Activated naive CD8-positive, alpha-beta T cell treated with anti-CD3 and anti-CD28 coated beads, Interleukin-2, amount 10 ng/mL, durations not matched to agents 7 days and 5 days (primary cell): ENCODE measurements at regions not wholly inside any gene's neighbourhood (a gene's known extent, or its start where the extent isn't known, plus 50 kb on each side); places are given as distances from the start of the nearest gene placed in this dataset.
"Not testable (repeated sequence)": the region's sequence is repeated elsewhere in the genome, so short reads cannot be mapped to it uniquely, and the experiment has no call there.

Experiments
- ATAC-seq: fragments of 150-1000 bp; cut with Tn5 transposase; one replicate; pipeline ENCODE4 v1.10.0; 2021; ENCODE audit warnings: low read depth, moderate library complexity
- POLR2A ChIA-PET: fragments of 350-600 bp; sonication (Branson Sonifier 250); formaldehyde crosslinking; loops from one replicate; lab custom pipeline; 2021; ENCODE audit warnings: antibody characterized with exemption; lab: Charles Lee
- DNase-seq: peaks from one replicate; pipeline ENCODE4 v3.0.0; 2021
- H3K27ac Mint-ChIP-seq: one replicate; pipeline ENCODE4 v1.8.0; 2022; ENCODE audit warnings: mild to moderate bottlenecking, mixed read lengths
- H3K27me3 Mint-ChIP-seq: one replicate; pipeline ENCODE4 v1.8.0; 2022; ENCODE audit warnings: mild to moderate bottlenecking, moderate library complexity, mixed read lengths
- H3K36me3 Mint-ChIP-seq: one replicate; pipeline ENCODE4 v1.8.0; 2021; ENCODE audit warnings: mild to moderate bottlenecking, mixed read lengths
- H3K4me1 Mint-ChIP-seq: one replicate; pipeline ENCODE4 v1.8.0; 2021; ENCODE audit warnings: mixed read lengths
- H3K4me3 Mint-ChIP-seq: one replicate; pipeline ENCODE4 v1.8.0; 2022; ENCODE audit warnings: mild to moderate bottlenecking, moderate library complexity, mixed read lengths
- H3K9me3 Mint-ChIP-seq: one replicate; pipeline ENCODE4 v1.8.0; 2021; ENCODE audit warnings: mixed read lengths

DNA sequence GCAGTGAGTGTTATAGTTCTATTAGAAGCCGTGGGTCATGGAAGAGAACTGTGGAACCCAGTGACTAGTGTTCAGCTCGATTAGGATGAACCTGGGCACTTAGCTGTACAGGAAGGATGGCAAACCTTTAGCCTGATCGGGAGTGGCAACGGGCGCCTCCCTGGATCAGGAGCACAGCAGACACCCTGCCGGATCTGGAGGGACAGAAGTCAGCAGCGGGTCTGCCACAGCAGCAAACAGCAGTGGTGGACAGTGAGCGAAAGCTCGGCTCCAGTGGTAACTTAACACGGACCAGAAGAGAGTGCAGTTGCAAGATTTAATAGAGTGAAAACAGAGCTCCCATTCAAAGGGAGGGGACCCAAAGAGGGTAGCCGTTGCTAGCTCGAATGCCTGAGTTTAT is 697.6 kb upstream of the SLITRK1 start:
- H3K4me1 Mint-ChIP-seq, ATAC-seq, H3K27ac Mint-ChIP-seq, DNase-seq, H3K27me3 Mint-ChIP-seq, H3K9me3 Mint-ChIP-seq, H3K36me3 Mint-ChIP-seq, POLR2A ChIA-PET, H3K4me3 Mint-ChIP-seq: not testable (repeated sequence)

DNA sequence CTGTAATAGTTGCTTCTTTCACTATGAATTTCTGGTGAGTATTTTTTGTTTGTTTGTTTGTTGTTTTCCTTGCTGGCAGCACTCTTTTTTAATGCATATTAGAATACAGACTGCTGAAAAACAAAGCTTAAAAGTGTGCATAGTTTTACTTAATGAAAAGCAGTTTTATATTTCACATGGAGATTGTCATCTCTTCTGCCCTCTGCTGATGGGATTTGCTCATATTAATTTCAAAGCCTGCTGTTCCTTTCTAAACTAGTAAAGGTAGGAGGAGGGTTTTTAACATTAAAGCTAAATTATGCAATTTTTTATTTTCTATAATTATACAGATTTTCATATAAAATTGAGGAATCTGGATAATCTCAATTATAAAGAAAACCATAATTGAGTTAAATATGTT is 692.6 kb upstream of the SLITRK1 start:
- Mint-ChIP-seq H3K4me1 (no peaks in the 10 kb centered on the region), H3K9me3 (no peaks in the 10 kb centered on the region), H3K36me3 (no peaks in the 10 kb centered on the region), H3K4me3 (no peak overlapping the region), H3K27ac (no peak overlapping the region), H3K27me3 (no peaks in the 10 kb centered on the region)
- POLR2A ChIA-PET, result no interaction called here
- DNase-seq, result no peak
- ATAC-seq, result no peak

DNA sequence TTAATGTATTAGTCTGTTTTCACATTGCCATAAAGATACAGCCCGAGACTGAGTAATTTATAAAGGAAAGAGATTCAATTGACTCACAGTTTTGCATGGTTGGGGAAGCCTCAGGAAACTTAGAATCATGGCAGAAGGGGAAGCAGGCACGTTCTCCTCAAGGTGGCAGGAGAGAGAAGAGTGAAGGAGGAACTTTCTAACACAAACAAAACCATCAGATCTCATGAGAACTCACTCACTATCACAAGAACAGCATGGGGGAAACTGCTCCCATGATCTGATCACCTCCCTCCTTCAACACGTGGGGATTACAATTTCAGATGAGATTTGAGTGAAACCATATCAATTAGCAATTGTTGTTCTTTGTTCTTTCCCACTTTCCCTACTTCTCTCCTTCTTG is 689.0 kb upstream of the SLITRK1 start:
- H3K4me1 Mint-ChIP-seq, result no peaks in the 10 kb centered on the region
- H3K9me3 Mint-ChIP-seq, result no peaks in the 10 kb centered on the region
- H3K4me3 Mint-ChIP-seq, result no peak overlapping the region
- no peaks in the 10 kb centered on the region for H3K36me3 Mint-ChIP-seq
- H3K27ac Mint-ChIP-seq, result no peak overlapping the region
- POLR2A ChIA-PET, result no interaction called here
- ATAC-seq (no peak), DNase-seq (no peak)
- H3K27me3 Mint-ChIP-seq, result no peaks in the 10 kb centered on the region

DNA sequence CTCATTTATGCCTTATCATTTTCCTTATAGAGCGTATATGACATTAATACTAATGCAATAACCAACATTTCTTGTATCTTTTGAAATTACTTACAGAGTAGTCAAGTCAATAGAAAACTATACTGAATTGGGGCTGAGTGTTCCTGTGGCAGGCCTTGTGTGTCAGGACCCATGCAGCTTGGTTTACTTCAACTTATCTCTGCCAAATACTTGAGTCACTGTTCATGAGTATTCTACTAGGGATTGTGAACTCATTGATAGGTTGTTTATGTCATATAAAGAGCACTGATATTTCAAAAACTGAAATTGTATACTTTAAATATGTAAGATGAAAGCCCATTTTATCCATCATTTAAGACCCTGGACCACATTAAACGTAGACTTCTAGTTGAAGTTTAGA is 688.6 kb upstream of the SLITRK1 start:
- no peak overlapping the region for H3K27ac Mint-ChIP-seq
- H3K36me3 Mint-ChIP-seq, result no peaks in the 10 kb centered on the region
- no peak overlapping the region for H3K4me3 Mint-ChIP-seq
- POLR2A ChIA-PET, result no interaction called here
- no peak for ATAC-seq
- H3K9me3 Mint-ChIP-seq, result no peaks in the 10 kb centered on the region
- no peaks in the 10 kb centered on the region for H3K4me1 Mint-ChIP-seq
- no peak for DNase-seq
- H3K27me3 Mint-ChIP-seq, result no peaks in the 10 kb centered on the region

DNA sequence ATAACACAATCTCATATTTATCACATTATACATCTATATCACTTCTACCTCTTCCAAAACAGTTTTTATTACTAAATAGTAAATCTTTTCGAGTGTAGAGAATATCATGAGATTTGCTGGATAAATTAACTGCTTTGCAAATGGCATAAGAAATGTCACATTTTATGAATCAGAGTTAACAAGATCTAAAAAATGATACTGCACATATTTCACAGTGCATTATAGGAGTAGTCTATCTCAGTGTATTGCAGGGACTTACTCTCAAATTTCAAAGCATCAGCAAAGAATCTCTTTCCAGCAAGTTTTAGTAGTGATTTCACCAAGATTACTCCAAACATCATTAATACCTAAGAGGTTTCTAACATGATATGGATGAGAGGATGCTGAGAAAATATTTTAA is 687.1 kb upstream of the SLITRK1 start:
- no peak for ATAC-seq
- H3K36me3 Mint-ChIP-seq, result no peaks in the 10 kb centered on the region
- no peak overlapping the region for H3K27ac Mint-ChIP-seq
- no peak for DNase-seq
- POLR2A ChIA-PET, result no interaction called here
- H3K4me3 Mint-ChIP-seq, result no peak overlapping the region
- H3K9me3 Mint-ChIP-seq, result no peaks in the 10 kb centered on the region
- no peaks in the 10 kb centered on the region for H3K27me3 Mint-ChIP-seq
- H3K4me1 Mint-ChIP-seq, result no peaks in the 10 kb centered on the region

DNA sequence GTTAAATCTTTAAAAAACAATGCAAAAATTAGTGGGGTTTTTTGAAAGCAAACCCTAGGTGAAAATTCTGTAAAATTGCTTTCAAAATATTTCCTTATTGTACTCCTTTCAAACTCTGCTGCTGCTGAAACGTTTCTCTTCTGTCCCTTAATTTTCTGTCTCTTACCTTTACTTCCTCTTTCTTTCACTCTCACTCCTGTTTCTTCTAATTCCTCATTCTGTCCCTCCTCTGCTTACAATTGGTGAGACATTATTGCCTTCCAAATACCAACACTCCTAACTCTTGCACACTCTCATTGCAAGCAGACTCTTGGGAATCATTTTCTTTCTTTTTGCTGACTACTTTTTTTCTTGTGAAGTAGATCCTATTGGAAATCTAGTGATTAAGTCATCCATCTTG is 685.6 kb upstream of the SLITRK1 start:
- DNase-seq, result no peak
- Mint-ChIP-seq H3K4me1 (no peaks in the 10 kb centered on the region), H3K36me3 (no peaks in the 10 kb centered on the region), H3K27me3 (no peaks in the 10 kb centered on the region), H3K9me3 (no peaks in the 10 kb centered on the region), H3K27ac (no peak overlapping the region), H3K4me3 (no peak overlapping the region)
- ATAC-seq, result no peak
- POLR2A ChIA-PET, result no interaction called here

DNA sequence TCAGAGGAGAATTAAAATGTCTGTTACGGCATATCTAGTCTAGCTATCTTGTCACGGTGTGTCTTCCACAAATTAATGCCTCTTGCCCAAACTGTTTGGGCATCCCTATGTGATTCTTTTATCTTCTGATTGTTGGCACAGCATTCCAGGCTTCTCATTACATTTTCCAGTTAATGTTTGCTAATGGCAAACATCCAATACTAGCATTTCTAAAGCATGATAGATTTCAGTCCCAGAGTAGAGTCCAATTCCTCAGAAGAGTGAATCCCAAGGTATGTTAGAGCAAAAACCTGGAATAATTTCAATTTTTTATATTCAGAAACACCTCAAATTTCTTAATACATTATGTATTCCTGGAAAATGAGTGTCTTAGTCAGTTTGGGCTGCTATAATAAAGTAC is 684.5 kb upstream of the SLITRK1 start:
- H3K9me3 Mint-ChIP-seq, result no peaks in the 10 kb centered on the region
- no peak for DNase-seq
- POLR2A ChIA-PET, result no interaction called here
- H3K36me3 Mint-ChIP-seq, result no peaks in the 10 kb centered on the region
- no peaks in the 10 kb centered on the region for H3K27me3 Mint-ChIP-seq
- H3K4me1 Mint-ChIP-seq, result no peaks in the 10 kb centered on the region
- H3K27ac Mint-ChIP-seq, result no peak overlapping the region
- no peak overlapping the region for H3K4me3 Mint-ChIP-seq
- no peak for ATAC-seq

DNA sequence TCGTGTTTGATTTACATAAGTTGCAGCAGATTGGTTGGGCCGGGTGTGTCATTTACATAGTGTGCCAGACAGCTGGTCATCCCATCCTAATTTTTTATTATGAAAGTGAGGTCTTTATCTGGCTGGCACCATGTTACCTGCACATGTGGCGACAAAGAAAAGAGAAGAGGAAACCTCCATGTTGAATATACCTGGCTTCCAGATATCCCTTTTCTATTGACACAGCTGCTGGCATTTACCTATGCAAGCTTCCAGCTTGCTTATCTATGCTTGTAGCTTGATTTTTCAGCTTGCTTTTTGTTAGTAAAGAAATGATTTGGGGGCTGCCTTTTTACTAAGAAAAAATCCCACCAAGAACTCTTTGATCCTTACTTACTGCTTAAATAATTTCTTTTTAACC is 681.3 kb upstream of the SLITRK1 start:
- no peaks in the 10 kb centered on the region for H3K27me3 Mint-ChIP-seq
- no peaks in the 10 kb centered on the region for H3K4me1 Mint-ChIP-seq
- POLR2A ChIA-PET, result no interaction called here
- ATAC-seq, result no peak
- H3K36me3 Mint-ChIP-seq, result no peaks in the 10 kb centered on the region
- no peak for DNase-seq
- H3K27ac Mint-ChIP-seq, result no peak overlapping the region
- no peak overlapping the region for H3K4me3 Mint-ChIP-seq
- H3K9me3 Mint-ChIP-seq, result no peaks in the 10 kb centered on the region

DNA sequence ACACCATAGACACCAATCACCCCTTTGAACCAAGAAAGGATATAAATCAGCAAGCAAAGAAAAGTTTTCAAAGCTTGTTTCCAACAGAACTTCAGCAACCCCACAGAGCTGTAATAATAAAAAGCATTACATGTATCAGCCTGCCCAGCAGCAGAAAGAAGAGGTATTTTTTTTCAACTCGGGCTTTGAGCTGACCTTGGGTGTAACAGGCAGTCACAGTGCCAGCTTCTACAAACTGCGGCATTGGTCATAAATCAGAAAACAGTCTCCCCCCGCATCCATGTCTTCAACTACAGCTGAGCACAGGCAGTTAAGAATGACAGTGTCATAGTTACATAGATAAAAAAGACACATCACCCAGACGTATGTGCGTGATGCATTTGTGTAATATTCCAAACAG is 671.0 kb upstream of the SLITRK1 start:
- ATAC-seq, result no peak
- no peaks in the 10 kb centered on the region for H3K4me1 Mint-ChIP-seq
- POLR2A ChIA-PET, result no interaction called here
- no peak overlapping the region for H3K4me3 Mint-ChIP-seq
- H3K27ac Mint-ChIP-seq, result no peak overlapping the region
- peaks cover 2% of the 10 kb centered on the region for H3K9me3 Mint-ChIP-seq
- H3K27me3 Mint-ChIP-seq, result no peaks in the 10 kb centered on the region
- no peak for DNase-seq
- H3K36me3 Mint-ChIP-seq, result no peaks in the 10 kb centered on the region

DNA sequence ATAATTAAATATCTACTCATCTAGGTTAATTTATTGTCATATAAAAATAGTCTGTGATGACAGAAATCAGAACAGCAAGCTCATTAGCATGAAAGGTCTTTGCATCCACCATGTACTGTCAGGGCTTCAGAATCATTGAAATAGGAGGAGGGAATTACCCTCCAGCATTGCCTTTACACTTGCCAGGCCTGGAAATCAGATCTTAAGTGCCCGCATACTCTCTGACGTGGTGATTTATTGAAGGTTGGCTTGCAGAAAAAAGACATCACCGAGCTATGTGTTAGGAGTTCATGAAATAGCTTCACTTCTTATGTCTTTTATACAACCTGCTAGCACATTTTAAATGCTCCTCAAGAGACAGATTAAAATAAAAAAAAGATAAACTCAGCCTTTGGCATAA is 661.7 kb upstream of the SLITRK1 start:
- Mint-ChIP-seq H3K36me3 (no peaks in the 10 kb centered on the region), H3K27ac (no peak overlapping the region), H3K27me3 (no peaks in the 10 kb centered on the region), H3K4me3 (no peak overlapping the region), H3K9me3 (peaks cover 2% of the 10 kb centered on the region), H3K4me1 (no peaks in the 10 kb centered on the region)
- no peak for DNase-seq
- POLR2A ChIA-PET, result no interaction called here
- ATAC-seq, result no peak

DNA sequence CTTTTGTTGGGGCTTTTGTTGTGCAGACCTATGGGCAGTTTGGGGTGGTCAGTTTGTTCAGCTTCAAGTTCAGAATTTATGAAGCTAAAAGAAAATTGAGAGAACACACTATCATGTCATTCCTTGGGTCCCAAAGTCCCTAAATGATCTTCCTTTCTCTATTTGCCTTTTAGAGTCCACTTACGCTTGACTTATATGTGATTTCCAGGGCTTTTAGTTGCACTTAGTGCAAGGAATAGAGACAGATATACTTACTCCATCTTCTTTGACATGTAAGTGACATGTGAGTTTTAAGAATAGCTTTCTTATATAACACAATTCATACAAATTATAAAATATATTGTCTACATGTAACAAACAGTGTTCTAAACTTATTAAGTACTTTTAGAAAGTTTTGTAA is 660.1 kb upstream of the SLITRK1 start:
- H3K36me3 Mint-ChIP-seq, result no peaks in the 10 kb centered on the region
- H3K27ac Mint-ChIP-seq, result no peak overlapping the region
- H3K4me3 Mint-ChIP-seq, result no peak overlapping the region
- no peak for ATAC-seq
- no peaks in the 10 kb centered on the region for H3K27me3 Mint-ChIP-seq
- H3K4me1 Mint-ChIP-seq, result no peaks in the 10 kb centered on the region
- peaks cover 2% of the 10 kb centered on the region for H3K9me3 Mint-ChIP-seq
- POLR2A ChIA-PET, result no interaction called here
- no peak for DNase-seq

DNA sequence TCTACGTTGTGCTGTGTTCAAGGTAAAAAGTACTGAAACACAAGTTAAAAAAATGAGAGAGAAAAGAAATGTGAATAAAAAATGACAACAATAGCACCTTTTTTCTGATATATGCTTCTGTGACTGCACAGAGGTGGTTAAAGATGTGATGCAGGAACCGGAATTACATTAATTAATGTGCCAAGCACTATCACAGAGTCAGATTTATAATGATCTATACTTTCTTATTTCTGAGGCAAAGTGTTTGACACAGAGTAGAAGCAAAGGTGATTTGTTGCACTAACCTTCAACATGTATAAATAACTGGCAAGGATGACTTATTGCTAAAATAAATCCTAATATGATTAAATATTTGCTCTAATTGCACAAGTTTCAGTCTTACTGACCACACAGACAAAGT is 654.6 kb upstream of the SLITRK1 start:
- Mint-ChIP-seq H3K9me3 (no peaks in the 10 kb centered on the region), H3K4me3 (no peak overlapping the region), H3K36me3 (no peaks in the 10 kb centered on the region), H3K27ac (no peak overlapping the region), H3K27me3 (no peaks in the 10 kb centered on the region), H3K4me1 (no peaks in the 10 kb centered on the region)
- no peak for ATAC-seq
- POLR2A ChIA-PET, result no interaction called here
- DNase-seq, result no peak

DNA sequence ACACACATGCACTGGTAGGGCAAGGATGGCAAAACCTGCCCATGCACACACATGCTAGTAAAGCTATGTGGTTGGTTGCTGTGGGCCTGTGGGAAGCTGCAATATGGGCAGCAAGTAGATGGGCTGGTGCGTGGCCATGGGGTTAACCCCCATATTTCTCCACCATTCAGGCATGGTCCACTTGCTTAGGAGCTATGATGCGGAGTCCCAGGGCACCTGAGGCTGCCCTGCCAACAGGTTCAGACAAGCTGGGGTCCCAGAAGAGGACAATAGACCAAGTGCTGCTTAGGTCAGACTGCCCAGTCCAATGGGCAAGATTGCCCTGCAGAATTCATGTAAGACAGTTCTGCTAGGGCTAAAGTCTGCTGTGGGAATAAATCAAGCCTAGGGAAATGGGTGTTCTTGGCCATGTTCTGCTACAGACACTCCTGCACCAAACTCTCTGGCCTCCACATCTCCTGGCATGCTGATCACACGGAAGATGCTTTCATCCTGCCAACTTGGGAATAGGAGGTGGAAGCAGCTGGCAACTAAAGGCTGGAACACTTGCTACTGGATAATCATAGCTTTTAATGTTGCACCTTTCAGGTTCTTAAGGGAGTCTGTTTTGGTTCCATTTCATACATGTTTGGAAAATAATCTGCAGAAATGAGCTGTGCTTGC is 646.3 kb upstream of the SLITRK1 start:
- POLR2A ChIA-PET, result no interaction called here
- no peaks in the 10 kb centered on the region for H3K9me3 Mint-ChIP-seq
- no peaks in the 10 kb centered on the region for H3K27me3 Mint-ChIP-seq
- no peak for ATAC-seq
- H3K27ac Mint-ChIP-seq, result no peak overlapping the region
- H3K4me3 Mint-ChIP-seq, result no peak overlapping the region
- H3K36me3 Mint-ChIP-seq, result no peaks in the 10 kb centered on the region
- no peak for DNase-seq
- H3K4me1 Mint-ChIP-seq, result no peaks in the 10 kb centered on the region

DNA sequence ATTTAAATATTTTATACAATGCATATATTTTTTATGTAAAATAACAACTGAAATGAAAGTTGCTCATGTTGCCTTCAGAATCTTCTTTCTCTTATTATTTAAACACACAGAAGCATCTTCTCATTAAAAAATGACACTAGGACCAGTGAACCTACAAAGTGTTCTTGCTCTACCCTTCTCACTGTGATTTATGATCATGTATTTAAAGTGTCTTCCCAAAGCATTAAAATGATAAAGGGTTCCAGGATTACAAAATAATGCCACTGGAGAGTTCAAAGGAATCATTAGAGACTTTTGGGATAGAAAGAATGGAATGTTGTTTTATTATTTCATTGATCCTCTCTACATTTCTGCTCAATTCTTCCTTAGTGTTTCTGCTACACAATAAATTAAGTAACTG is 643.6 kb upstream of the SLITRK1 start:
- Mint-ChIP-seq H3K4me1 (no peaks in the 10 kb centered on the region), H3K27me3 (no peaks in the 10 kb centered on the region), H3K27ac (no peak overlapping the region), H3K4me3 (no peak overlapping the region), H3K9me3 (no peaks in the 10 kb centered on the region), H3K36me3 (no peaks in the 10 kb centered on the region)
- POLR2A ChIA-PET, result no interaction called here
- ATAC-seq (no peak), DNase-seq (no peak)

DNA sequence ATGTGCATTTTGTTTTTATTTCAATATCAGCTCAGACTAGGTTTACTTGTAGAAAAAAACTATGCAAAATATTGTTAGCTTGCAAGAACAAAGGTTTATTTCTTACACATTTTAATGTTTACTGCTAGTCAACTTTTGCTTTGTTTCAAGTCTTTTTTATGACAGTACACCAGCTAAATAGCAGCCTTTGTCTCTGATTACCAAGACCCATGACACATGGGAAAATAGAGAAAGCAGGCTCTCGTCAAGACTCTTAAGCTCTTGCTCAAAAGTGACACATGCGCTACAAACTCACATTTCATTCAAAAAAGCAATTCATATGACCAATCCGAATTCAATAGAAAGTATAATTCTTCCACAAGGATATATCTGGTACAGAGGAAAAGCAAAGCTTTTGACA is 642.3 kb upstream of the SLITRK1 start:
- no peak for ATAC-seq
- H3K4me3 Mint-ChIP-seq, result no peak overlapping the region
- POLR2A ChIA-PET, result no interaction called here

More for the DNA sequence above, 642.3 kb upstream of the SLITRK1 start:
- H3K27ac Mint-ChIP-seq, result no peak overlapping the region
- H3K9me3 Mint-ChIP-seq, result no peaks in the 10 kb centered on the region
- H3K27me3 Mint-ChIP-seq, result no peaks in the 10 kb centered on the region
- no peaks in the 10 kb centered on the region for H3K4me1 Mint-ChIP-seq
- DNase-seq, result no peak
- no peaks in the 10 kb centered on the region for H3K36me3 Mint-ChIP-seq
